HL-60 (cell line): ENCODE measurements at regions not wholly inside any gene's neighbourhood (a gene's known extent, or its start where the extent isn't known, plus 50 kb on each side); places are given as distances from the start of the nearest gene placed in this dataset.

Experiments
- CTCF ChIP-seq: IDR thresholded peaks from one replicate; pipeline ENCODE4 v1.5.1; 2011; ENCODE audit warnings: low read length, control low read depth, inconsistent platforms; ENCODE audit not compliant: insufficient read depth
- GABPA ChIP-seq: IDR thresholded peaks from 2 replicates; pipeline ENCODE4 v1.6.1; 2012; ENCODE audit warnings: low read depth
- POLR2AphosphoS5 ChIP-seq: IDR thresholded peaks from 2 replicates; pipeline ENCODE4 v1.6.1; 2012; ENCODE audit warnings: low read depth
- REST ChIP-seq: IDR thresholded peaks from 2 replicates; pipeline ENCODE4 v1.6.1; 2012; ENCODE audit warnings: low read depth; ENCODE audit not compliant: insufficient replicate concordance
- SPI1 ChIP-seq: IDR thresholded peaks from 2 replicates; pipeline ENCODE4 v1.6.1; 2012; ENCODE audit warnings: low read depth, mild to moderate bottlenecking, borderline replicate concordance

DNA sequence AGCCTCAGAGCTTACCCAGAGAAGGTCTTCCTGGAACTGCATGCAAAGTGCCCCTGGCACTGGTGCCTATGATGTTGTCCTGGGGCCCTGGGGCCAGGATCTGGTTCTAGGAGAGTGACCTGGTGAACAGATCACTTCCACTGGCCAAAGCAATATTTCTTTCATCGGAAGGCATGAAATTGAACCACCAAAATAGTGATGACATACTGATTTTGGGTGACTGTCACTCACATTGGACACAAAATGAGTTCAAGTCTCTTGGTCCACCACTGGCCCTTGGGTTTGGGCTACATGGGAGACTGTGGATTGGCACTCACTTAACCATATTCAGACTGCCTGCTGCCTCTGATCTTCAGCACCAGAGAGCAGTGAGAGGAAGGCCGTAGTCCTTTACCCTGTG lies 549.3 kb upstream of the PPP2R3A start:
- no peak for TF ChIP-seq CTCF
- TF ChIP-seq POLR2AphosphoS5, result no peak
- no peak for TF ChIP-seq REST
- no peak for TF ChIP-seq SPI1
- no peak for TF ChIP-seq GABPA
